GM23338 (cell line): ENCODE measurements at regions not wholly inside any gene's neighbourhood (a gene's known extent, or its start where the extent isn't known, plus 50 kb on each side); places are given as distances from the start of the nearest gene placed in this dataset.

Experiments used
- ATAC-seq: fragments of 200-7000 bp; cut with Tn5 transposase; 3 replicates; pipeline ENCODE4 v1.9.1; 2020
- DNase-seq: peaks from one replicate; pipeline ENCODE4 v3.0.0-alpha.2; 2015; ENCODE audit warnings: low spot score
- H2AFZ ChIP-seq: fragments of 200-600 bp; sonication (generic); 2 replicates; pipeline ENCODE4 v1.8.0; 2016; ENCODE audit warnings: antibody characterized with exemption, mild to moderate bottlenecking, moderate library complexity
- H3F3A ChIP-seq: fragments of 200-600 bp; sonication (generic); replicated peaks from 2 replicates; pipeline ENCODE4 v1.8.0; 2017; ENCODE audit warnings: antibody characterized with exemption, mixed run types, low read depth
- H3K27ac ChIP-seq: fragments of 200-600 bp; sonication (generic); 2 replicates; pipeline ENCODE4 v1.6.1; 2016; ENCODE audit warnings: low read depth
- H3K27me3 ChIP-seq: fragments of 200-600 bp; sonication (generic); 2 replicates; pipeline ENCODE4 v1.8.0; 2016; ENCODE audit warnings: mild to moderate bottlenecking, mixed run types, moderate library complexity; ENCODE audit not compliant: insufficient read depth
- H3K36me3 ChIP-seq: fragments of 200-600 bp; sonication (generic); 2 replicates; pipeline ENCODE4 v1.8.0; 2016; ENCODE audit warnings: mild to moderate bottlenecking; ENCODE audit not compliant: insufficient read depth
- H3K4me1 ChIP-seq: fragments of 200-600 bp; sonication (generic); 2 replicates; pipeline ENCODE4 v1.8.0; 2016; ENCODE audit warnings: mild to moderate bottlenecking, moderate library complexity; ENCODE audit not compliant: insufficient read depth
- H3K4me2 ChIP-seq: fragments of 200-600 bp; sonication (generic); 2 replicates; pipeline ENCODE4 v1.7.1; 2017; ENCODE audit warnings: mixed run types
- H3K4me3 ChIP-seq: fragments of 200-600 bp; sonication (generic); 2 replicates; pipeline ENCODE4 v1.6.1; 2016; ENCODE audit warnings: mixed run types
- H3K79me2 ChIP-seq: fragments of 200-600 bp; sonication (generic); replicated peaks from 2 replicates; pipeline ENCODE4 v1.8.0; 2017; ENCODE audit warnings: mild to moderate bottlenecking; ENCODE audit not compliant: insufficient read depth
- H3K9me2 ChIP-seq: fragments of 200-600 bp; sonication (generic); 2 replicates; pipeline ENCODE4 v1.8.0; 2017; ENCODE audit not compliant: insufficient read depth
- H4K20me1 ChIP-seq: fragments of 200-600 bp; sonication (generic); replicated peaks from 2 replicates; pipeline ENCODE4 v1.8.0; 2017; ENCODE audit warnings: mild to moderate bottlenecking; ENCODE audit not compliant: insufficient read depth
- H3K27ac Mint-ChIP-seq: 2 replicates; pipeline ENCODE4 v1.8.0; 2020; ENCODE audit warnings: inconsistent platforms, mild to moderate bottlenecking, moderate library complexity, mixed read lengths
- H3K27me3 Mint-ChIP-seq: 3 replicates; pipeline ENCODE4 v1.8.0; 2022; ENCODE audit warnings: low read depth, mild to moderate bottlenecking, moderate library complexity, mixed read lengths, inconsistent platforms; ENCODE audit not compliant: insufficient read depth, poor library complexity
- H3K36me3 Mint-ChIP-seq: 3 replicates; pipeline ENCODE4 v1.8.0; 2021; ENCODE audit warnings: low read depth, mild to moderate bottlenecking, inconsistent platforms, moderate library complexity, mixed read lengths
- H3K4me1 Mint-ChIP-seq: 3 replicates; pipeline ENCODE4 v1.8.0; 2020; ENCODE audit warnings: mild to moderate bottlenecking, inconsistent platforms, mixed read lengths
- H3K4me3 Mint-ChIP-seq: 3 replicates; pipeline ENCODE4 v1.8.0; 2021; ENCODE audit warnings: moderate library complexity, mild to moderate bottlenecking, inconsistent platforms, mixed read lengths
- H3K9me3 Mint-ChIP-seq: 3 replicates; pipeline ENCODE4 v1.8.0; 2020; ENCODE audit warnings: moderate library complexity, mild to moderate bottlenecking, inconsistent platforms, mixed read lengths
- CREB1 ChIP-seq: fragments of 250-450 bp; sonication (Bioruptor Pico); IDR thresholded peaks from 2 replicates; pipeline ENCODE4 v1.5.0; 2020; ENCODE audit warnings: low read depth, mild to moderate bottlenecking, moderate library complexity
- CTCF ChIP-seq, 2 experiments: fragments of 200-600 bp in 1 of 2; sonication (generic) in 1 of 2; conservative IDR thresholded peaks; 2 replicates each; pipeline versions ENCODE4 v1.5.1 to v1.6.1; 2016 to 2017; ENCODE audit warnings: antibody characterized with exemption in 2 of 2, low read depth in 2 of 2, mild to moderate bottlenecking in 2 of 2, moderate library complexity in 1 of 2
- ETS1 ChIP-seq: IDR thresholded peaks from 2 replicates; pipeline ENCODE4 v1.6.1; 2016; ENCODE audit warnings: antibody characterized with exemption
- EZH2phosphoT487 ChIP-seq: fragments of 200-600 bp; sonication (generic); IDR thresholded peaks from one replicate; pipeline ENCODE4 v1.8.1; 2018; ENCODE audit warnings: antibody characterized with exemption; ENCODE audit not compliant: unreplicated experiment
- NANOG ChIP-seq: IDR thresholded peaks from 2 replicates; pipeline ENCODE4 v1.6.1; 2016; ENCODE audit warnings: antibody characterized with exemption, borderline replicate concordance
- POLR2AphosphoS5 ChIP-seq: IDR thresholded peaks from 2 replicates; pipeline ENCODE4 v1.6.1; 2016; ENCODE audit warnings: antibody characterized with exemption, low read depth
- ZNF114 ChIP-seq: fragments of 250-450 bp; sonication (Bioruptor Pico); IDR thresholded peaks from 2 replicates; pipeline ENCODE4 v1.5.0; 2020; ENCODE audit warnings: mild to moderate bottlenecking, moderate library complexity
- ZNF331 ChIP-seq: fragments of 250-450 bp; sonication (Bioruptor Pico); IDR thresholded peaks from 2 replicates; pipeline ENCODE4 v1.5.0; 2020; ENCODE audit warnings: low read depth, mild to moderate bottlenecking, moderate library complexity
- ZNF462 ChIP-seq: fragments of 250-450 bp; sonication (Bioruptor Pico); IDR thresholded peaks from 2 replicates; pipeline ENCODE4 v1.5.0; 2020; ENCODE audit warnings: mild to moderate bottlenecking, moderate library complexity

- H3K27ac Mint-ChIP-seq: no peak overlapping the region
- H3K4me3 Mint-ChIP-seq: no peak overlapping the region
- H3K27me3 ChIP-seq: no peaks in the 10 kb centered on the region
- H4K20me1 ChIP-seq: no peaks in the 10 kb centered on the region; the same call in 1 of the 2 replicates
- TF ChIP-seq ETS1 (no peak), CTCF (conservative IDR thresholded peaks at IDR 0.05; ENCODE audit: low read depth in 2 of 2) (peak; percentile 26 to 38; a peak in 3 of 4 replicates)
- no peak overlapping the region for H3K27ac ChIP-seq
- ATAC-seq (no peak), DNase-seq (peak; percentile 12)
- H3K27me3 Mint-ChIP-seq: peaks cover 4% of the 10 kb centered on the region
- H3K4me1 ChIP-seq: no peaks in the 10 kb centered on the region
- H3K4me2 ChIP-seq: no peak overlapping the region
- no peaks in the 10 kb centered on the region for H3F3A ChIP-seq
- H2AFZ ChIP-seq: no peak overlapping the region
- H3K36me3 Mint-ChIP-seq: no peaks in the 10 kb centered on the region
- no peak overlapping the region for H3K4me3 ChIP-seq
- H3K9me2 ChIP-seq: no peaks in the 10 kb centered on the region
- no peaks in the 10 kb centered on the region for H3K79me2 ChIP-seq
- H3K4me1 Mint-ChIP-seq: no peaks in the 10 kb centered on the region; the same call in 2 of the 3 replicates
- H3K9me3 Mint-ChIP-seq: peaks cover 4% of the 10 kb centered on the region; the same call in 1 of the 3 replicates
- H3K36me3 ChIP-seq: no peaks in the 10 kb centered on the region
These were observed 262.9 kb upstream of the CDH2 start for GRCh38 chr18:28439870-28440269.

- no peaks in the 10 kb centered on the region for H4K20me1 ChIP-seq
- H3K4me3 ChIP-seq: no peak overlapping the region
- H3K36me3 Mint-ChIP-seq: no peaks in the 10 kb centered on the region
- no peaks in the 10 kb centered on the region for H3K79me2 ChIP-seq
- H3K4me3 Mint-ChIP-seq: no peak overlapping the region
- H3K27ac ChIP-seq: no peak overlapping the region
- ATAC-seq (no peak), DNase-seq (no peak)
- no peaks in the 10 kb centered on the region for H3K4me1 ChIP-seq
- no peak overlapping the region for H2AFZ ChIP-seq
- H3K9me2 ChIP-seq: no peaks in the 10 kb centered on the region
- no peaks in the 10 kb centered on the region; the same call in 2 of the 3 replicates for H3K4me1 Mint-ChIP-seq
- peaks cover 4% of the 10 kb centered on the region; the same call in 1 of the 3 replicates for H3K9me3 Mint-ChIP-seq
- peaks cover 4% of the 10 kb centered on the region for H3K27me3 Mint-ChIP-seq
- no peaks in the 10 kb centered on the region for H3K27me3 ChIP-seq
- H3F3A ChIP-seq: no peaks in the 10 kb centered on the region
- no peak overlapping the region for H3K27ac Mint-ChIP-seq
- H3K4me2 ChIP-seq: no peak overlapping the region
- no peaks in the 10 kb centered on the region for H3K36me3 ChIP-seq
- TF ChIP-seq ZNF462 (CRISPR knock-in tag): no peak
- TF ChIP-seq CREB1 (CRISPR knock-in tag): no peak
- no peak for TF ChIP-seq CTCF (conservative IDR thresholded peaks at IDR 0.05; ENCODE audit: low read depth in 2 of 2)
- TF ChIP-seq EZH2phosphoT487: no peak
- no peak for TF ChIP-seq ZNF331
- no peak for TF ChIP-seq POLR2AphosphoS5
- no peak for TF ChIP-seq NANOG
- no peak for TF ChIP-seq ZNF114 (CRISPR knock-in tag)
These were observed 261.5 kb upstream of the CDH2 start for GRCh38 chr18:28438381-28438780.
